Body of pancreas (tissue), 4 donors: ENCODE measurements at regions not wholly inside any gene's neighbourhood (a gene's known extent, or its start where the extent isn't known, plus 50 kb on each side); places are given as distances from the start of the nearest gene placed in this dataset.

Experiments
- ATAC-seq: fragments of 150-250 bp; one replicate; pipeline ENCODE4 v1.9.1; 2016
- DNase-seq, 4 donors: peaks; one replicate each; pipeline ENCODE4 v3.0.0-alpha.2; 2019
- H3K27ac ChIP-seq, 4 donors: fragments of 200-600 bp; sonication (generic); 1 replicate in 3 of 4; 2 replicates in 1 of 4; pipeline versions ENCODE4 v1.5.1 to v1.6.1; 2016 to 2019; ENCODE audit warnings: mild to moderate bottlenecking in 1 of 4, mixed read lengths in 1 of 4, moderate library complexity in 1 of 4
- H3K27me3 ChIP-seq, 2 donors: fragments of 200-600 bp; sonication (generic); one replicate each; pipeline ENCODE4 v1.6.0; 2016; ENCODE audit warnings: mild to moderate bottlenecking in 1 of 2
- H3K36me3 ChIP-seq, 2 donors: fragments of 200-600 bp; sonication (generic); replicated peaks in 1 of 2; 2 replicates each; pipeline ENCODE4 v1.5.1; 2016; ENCODE audit warnings: low read depth in 2 of 2; ENCODE audit not compliant: insufficient read depth in 1 of 2
- H3K4me1 ChIP-seq: fragments of 200-600 bp; sonication (generic); one replicate; pipeline ENCODE4 v1.6.0; 2016
- H3K4me3 ChIP-seq, 2 donors: fragments of 200-600 bp; sonication (generic); 1 replicate in 1 of 2; 2 replicates in 1 of 2; pipeline ENCODE4 v1.5.1; 2016 to 2019
- H3K9me3 ChIP-seq, 3 donors: fragments of 200-600 bp; sonication (generic); 1 replicate in 2 of 3; 2 replicates in 1 of 3; pipeline ENCODE4 v1.5.1; 2016
- CTCF ChIP-seq, 7 experiments: fragments of 450-650 bp in 4 of 7; fragments of 200-600 bp in 3 of 7; sonication (generic) in 3 of 7; IDR thresholded peaks; one replicate each; pipeline ENCODE4 v1.5.1; 2016 to 2019; ENCODE audit warnings: antibody characterized with exemption in 7 of 7
- POLR2A ChIP-seq, 3 donors: fragments of 450-650 bp; IDR thresholded peaks; one replicate each; pipeline ENCODE4 v1.6.1; 2016; ENCODE audit warnings: antibody characterized with exemption in 3 of 3, mild to moderate bottlenecking in 2 of 3
- WGBS, 2 donors: methylation state at CpG; one replicate each; pipeline ENCODE4 v1.1.5; 2017; 5-methylcytosine and 5-hydroxymethylcytosine counted together
- intact Hi-C: fragments of 100-400 bp; cut with DNase I; formaldehyde crosslinking; loops from one replicate; pipeline ENCODE4 v1.15.1; 2023

DNA sequence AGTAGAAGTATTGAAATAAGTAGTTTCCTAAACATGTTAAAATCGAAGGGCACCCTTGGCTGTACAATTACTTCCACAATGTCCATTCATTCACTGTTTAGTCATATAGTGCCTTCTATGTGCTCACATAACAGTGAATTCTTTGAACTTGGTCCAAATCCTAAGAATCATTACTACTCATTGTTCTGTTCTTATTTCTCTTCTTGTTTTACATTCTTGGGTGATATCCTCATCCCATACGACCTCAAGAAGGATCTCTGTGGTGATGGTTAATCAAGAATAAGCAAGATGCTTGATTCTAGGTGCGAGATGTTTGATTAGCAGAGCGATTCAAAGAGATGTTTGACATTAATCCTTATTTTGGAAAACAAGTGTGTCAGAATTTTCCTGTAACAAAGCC, 667.4 kb upstream of the ZP4 start:
- H3K36me3 ChIP-seq = no peaks in the 10 kb centered on the region
- no peak overlapping the region for H3K4me3 ChIP-seq
- TF ChIP-seq CTCF (IDR thresholded peaks at IDR 0.05) = no peak
- TF ChIP-seq POLR2A (IDR thresholded peaks at IDR 0.05) = no peak
- ATAC-seq (no peak), DNase-seq (no peak)
- no peaks in the 10 kb centered on the region for H3K27me3 ChIP-seq
- WGBS, 2 donors = 60 to 76% methylated on average over 4 of the region's 4 CpGs
- intact Hi-C loops = no loop called here
- no peaks in the 10 kb centered on the region for H3K4me1 ChIP-seq
- no peaks in the 10 kb centered on the region for H3K9me3 ChIP-seq
- no peak overlapping the region for H3K27ac ChIP-seq

DNA sequence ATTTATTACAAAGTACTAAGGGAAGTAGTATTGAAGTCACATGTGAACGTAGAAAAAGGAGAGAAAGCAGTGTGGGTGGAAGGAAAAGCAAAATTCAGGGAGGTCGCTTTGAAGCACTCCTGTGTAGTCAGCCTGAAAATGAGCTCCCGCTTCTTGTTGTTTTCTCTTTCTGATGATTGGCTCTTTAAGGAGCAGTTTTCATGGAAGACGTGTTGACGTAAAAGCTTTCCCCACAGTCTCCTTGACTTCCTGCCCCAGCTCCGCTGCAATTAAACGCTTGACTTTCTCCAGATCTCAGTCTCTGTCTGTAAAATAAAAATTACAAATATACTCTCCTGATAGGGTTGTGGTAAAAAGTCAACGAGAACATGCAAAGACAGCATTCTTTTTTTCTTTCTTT, 661.5 kb upstream of the ZP4 start:
- 73 to 82% methylated on average over 8 of the region's 8 CpGs for WGBS, 2 donors
- H3K36me3 ChIP-seq = no peaks in the 10 kb centered on the region
- H3K4me3 ChIP-seq = no peak overlapping the region
- no peaks in the 10 kb centered on the region for H3K27me3 ChIP-seq
- no peaks in the 10 kb centered on the region for H3K4me1 ChIP-seq
- DNase-seq (no peak), ATAC-seq (no peak)
- TF ChIP-seq CTCF (IDR thresholded peaks at IDR 0.05) (no peak), POLR2A (IDR thresholded peaks at IDR 0.05) (no peak)
- intact Hi-C loops = no loop called here
- H3K9me3 ChIP-seq = no peaks in the 10 kb centered on the region
- no peak overlapping the region for H3K27ac ChIP-seq

GRCh38 chr1:238549137-238549536, 658.4 kb upstream of the ZP4 start:
- 75 to 79% methylated on average over 2 of the region's 2 CpGs for WGBS, 2 donors
- Histone ChIP-seq H3K4me1 (no peaks in the 10 kb centered on the region), H3K36me3 (no peaks in the 10 kb centered on the region), H3K27me3 (no peaks in the 10 kb centered on the region), H3K4me3 (no peak overlapping the region), H3K27ac (no peak overlapping the region), H3K9me3 (peaks cover 0 to 7% (median 0%) of the 10 kb centered on the region in 3 donors)
- intact Hi-C loops = no loop called here
- no peak for DNase-seq
- ATAC-seq = no peak
- TF ChIP-seq POLR2A (IDR thresholded peaks at IDR 0.05) (no peak), CTCF (IDR thresholded peaks at IDR 0.05) (no peak)

GRCh38 chr1:238546118-238546517, 655.4 kb upstream of the ZP4 start:
- ATAC-seq = no peak
- Histone ChIP-seq H3K36me3 (no peaks in the 10 kb centered on the region), H3K27me3 (no peaks in the 10 kb centered on the region), H3K4me1 (no peaks in the 10 kb centered on the region), H3K27ac (no peak overlapping the region), H3K4me3 (no peak overlapping the region), H3K9me3 (peaks cover 0 to 7% (median 0%) of the 10 kb centered on the region in 3 donors)
- TF ChIP-seq CTCF (IDR thresholded peaks at IDR 0.05) = no peak
- TF ChIP-seq POLR2A (IDR thresholded peaks at IDR 0.05) = no peak
- intact Hi-C loops = no loop called here
- DNase-seq = no peak
- 49 to 63% methylated on average over 2 of the region's 2 CpGs for WGBS, 2 donors

DNA sequence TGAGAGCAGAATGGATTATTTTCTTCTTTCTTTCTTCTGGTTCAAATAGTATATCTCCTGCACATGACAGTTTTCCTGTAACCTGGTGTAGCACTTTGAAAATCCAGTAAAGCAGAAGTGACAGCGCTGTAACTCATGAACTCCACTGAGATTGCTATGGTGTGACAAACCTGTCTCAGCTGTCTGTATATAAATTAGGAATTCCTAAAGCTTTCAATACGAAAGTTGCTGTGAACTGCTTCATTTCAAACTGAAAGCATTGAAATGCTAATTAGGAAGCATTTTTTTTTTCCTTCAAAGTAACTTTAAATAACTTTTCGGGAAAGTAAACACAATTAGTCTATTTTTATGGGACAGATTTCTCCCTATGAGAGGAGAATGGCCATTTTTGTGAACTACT, 646.9 kb upstream of the ZP4 start:
- intact Hi-C loops = no loop called here
- WGBS, 2 donors = 68 to 78% methylated on average over 3 of the region's 3 CpGs
- DNase-seq (no peak), ATAC-seq (no peak)
- no peaks in the 10 kb centered on the region for H3K36me3 ChIP-seq
- no peaks in the 10 kb centered on the region for H3K9me3 ChIP-seq
- no peak overlapping the region for H3K27ac ChIP-seq
- H3K4me3 ChIP-seq = no peak overlapping the region
- no peaks in the 10 kb centered on the region for H3K27me3 ChIP-seq
- H3K4me1 ChIP-seq = no peaks in the 10 kb centered on the region
- TF ChIP-seq POLR2A (IDR thresholded peaks at IDR 0.05) (no peak), CTCF (IDR thresholded peaks at IDR 0.05) (no peak)
